GM18502 (cell line): ENCODE measurements at regions not wholly inside any gene's neighbourhood (a gene's known extent, or its start where the extent isn't known, plus 50 kb on each side); places are given as distances from the start of the nearest gene placed in this dataset.

Source experiments
- ATAC-seq: cut with Tn5 transposase; IDR thresholded peaks from one replicate; pipeline ENCODE4 v1.9.1; 2021; ENCODE audit warnings: mild to moderate bottlenecking; ENCODE audit not compliant: unreplicated experiment, poor library complexity

DNA sequence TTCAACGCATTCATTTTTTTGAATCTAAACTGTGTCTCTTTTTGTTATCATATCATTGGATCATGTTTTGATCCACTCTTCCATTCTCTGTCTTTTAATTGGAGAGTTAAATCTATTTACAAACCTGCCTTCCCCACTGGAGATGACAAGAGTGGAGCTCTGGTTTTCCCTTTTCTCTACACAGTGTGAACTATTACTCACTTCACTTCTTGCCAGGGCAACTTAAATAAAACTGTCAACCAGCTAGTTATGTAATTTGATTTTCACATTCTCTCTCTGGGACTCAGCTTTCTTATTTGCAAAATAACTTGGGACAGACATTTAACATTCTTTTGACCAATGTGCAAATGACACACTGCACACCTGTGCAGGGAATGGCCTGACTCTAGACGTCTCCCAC is 230.8 kb upstream of the CST7 start:
- ATAC-seq, result no peak

DNA sequence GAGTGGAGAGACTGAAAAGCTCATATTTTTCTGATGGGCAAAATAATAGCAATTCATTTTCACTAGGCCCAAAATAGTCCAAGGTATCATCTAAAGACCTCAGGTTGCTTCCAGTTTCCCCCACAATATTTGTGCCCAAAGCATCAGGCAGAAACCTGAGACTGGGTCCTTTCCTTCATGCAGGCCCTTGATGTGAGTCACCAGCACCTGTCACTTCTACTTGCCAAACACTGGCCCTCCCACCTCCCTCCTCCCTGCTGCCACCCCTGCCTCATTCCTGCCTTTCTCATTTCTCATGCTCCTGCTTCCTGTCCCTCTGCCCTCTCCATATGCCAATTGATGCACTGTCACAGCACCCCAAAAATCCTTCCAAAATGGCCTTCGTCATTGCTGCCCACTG is 230.4 kb upstream of the CST7 start:
- ATAC-seq, result no peak

DNA sequence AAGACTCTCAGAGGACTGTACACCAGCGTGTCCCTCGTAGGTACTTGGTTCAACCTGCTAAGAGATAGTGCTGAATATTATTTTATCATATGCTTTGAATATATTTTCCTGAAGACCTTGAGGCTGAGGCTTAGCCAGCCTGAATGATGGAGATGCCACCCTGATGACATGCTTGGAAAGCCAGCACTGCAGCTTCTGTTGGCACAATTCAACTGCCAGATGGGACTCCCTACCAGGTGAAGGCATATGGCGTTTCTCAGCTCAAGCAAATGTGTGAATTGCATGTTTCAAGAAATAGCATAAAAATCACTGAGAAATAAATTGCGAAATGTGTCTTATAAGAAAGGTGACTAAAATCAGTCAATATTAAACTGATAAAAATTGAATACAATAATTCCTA is 228.1 kb upstream of the CST7 start:
- no peak for ATAC-seq

DNA sequence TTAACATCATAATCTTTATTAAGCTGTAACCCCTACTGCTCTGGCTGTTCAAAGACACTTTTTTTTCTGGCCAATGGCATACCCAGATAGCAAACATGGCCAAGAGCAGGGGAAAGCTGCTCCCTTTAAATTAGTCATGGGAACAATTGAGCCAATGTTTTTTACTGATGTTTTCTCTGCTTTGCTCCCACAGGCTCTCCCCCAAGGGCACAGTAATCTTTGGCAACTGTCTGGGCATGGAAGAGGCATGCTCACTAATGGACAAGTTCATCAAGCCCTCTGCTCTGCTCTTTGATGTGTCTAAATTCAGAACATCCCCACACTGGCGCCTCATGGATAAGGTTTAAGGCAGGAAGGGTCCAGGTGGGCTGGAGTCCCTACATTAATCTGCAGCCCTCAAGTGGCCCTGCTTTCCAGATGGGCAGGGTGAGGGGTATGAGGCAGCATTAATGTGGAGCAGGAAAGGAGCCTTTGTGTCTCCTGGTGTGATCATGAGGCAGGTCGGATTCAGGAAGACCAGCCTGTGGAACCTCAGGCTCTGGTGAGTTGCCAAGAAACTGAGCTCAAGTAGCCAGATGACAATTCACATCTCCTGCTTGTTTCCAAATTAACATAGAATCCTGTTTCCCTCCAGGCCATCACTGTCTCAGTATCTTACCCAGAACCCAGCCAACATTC is 227.0 kb upstream of the CST7 start:
- no peak for ATAC-seq

DNA sequence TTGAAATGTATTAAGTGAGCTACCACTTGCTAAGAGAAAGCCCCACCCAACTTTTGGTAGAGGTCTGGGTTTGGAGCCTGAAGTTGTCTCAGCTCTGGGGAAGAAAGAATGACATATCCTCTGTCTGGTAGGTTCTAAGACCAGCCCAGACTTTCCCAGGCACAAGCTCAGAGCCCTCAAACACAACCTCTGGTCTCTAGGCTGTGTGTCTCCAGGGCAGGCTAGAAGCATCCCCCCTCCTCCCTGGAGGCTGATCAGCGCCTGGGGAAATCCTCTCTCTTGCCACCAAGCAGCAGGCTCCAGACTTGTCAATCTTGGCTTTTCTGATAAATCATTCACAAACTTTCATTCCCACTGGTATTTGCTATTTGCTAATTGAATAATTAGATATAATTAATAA is 226.5 kb upstream of the CST7 start:
- ATAC-seq, result no peak

DNA sequence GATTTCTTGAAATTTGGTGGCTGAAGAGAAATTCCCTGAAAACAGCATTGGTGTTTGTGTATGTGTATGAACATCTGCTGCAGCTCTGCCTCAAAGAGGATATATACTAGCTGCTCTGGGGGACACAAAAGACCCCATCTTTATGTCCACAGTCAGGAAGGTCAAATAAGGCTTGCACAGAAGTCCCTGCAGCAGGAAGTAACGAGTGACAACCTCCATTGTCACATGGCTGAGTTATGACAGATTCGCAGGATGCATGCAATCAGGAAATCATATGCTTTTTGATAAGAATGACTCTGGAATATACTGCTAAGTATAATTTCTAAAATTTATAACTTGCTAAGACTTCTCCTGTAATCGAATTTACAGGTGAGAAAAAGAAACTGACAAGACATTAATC is 225.9 kb upstream of the CST7 start:
- ATAC-seq, result no peak

DNA sequence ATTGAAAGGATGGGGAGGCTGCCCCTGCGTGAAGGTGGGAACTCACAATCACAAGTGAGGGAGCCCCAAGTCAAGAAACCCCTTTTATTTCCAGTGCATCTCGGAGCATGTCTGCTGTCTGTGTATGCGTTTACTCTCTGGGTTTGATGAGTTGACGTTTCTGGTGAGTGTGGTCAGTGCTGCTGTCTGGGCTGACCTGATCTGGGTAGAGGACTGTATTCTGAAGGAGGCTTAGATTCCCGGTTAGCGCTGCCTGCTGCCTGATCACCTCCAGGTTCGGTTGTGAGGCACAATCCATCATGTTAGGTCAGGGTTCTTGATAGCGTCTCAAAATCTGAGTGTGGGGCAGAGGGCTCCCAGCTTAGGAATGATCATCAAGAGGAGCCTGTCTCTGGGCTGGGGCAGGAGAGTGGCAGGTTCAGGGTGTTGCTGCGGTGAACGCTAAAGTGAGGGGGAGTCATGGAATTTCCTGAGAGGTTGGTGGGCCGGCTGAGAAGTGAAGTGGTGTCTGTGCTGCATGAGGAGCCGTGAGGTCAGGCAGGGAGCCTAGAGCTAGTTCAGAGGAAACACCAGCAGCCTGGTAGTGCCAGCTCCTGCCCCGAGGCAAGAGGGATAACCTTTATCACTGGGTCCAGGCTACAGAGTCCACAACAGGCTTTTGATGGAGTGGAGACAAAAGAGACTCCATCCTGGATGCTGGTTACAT is 225.3 kb upstream of the CST7 start:
- ATAC-seq, result no peak

DNA sequence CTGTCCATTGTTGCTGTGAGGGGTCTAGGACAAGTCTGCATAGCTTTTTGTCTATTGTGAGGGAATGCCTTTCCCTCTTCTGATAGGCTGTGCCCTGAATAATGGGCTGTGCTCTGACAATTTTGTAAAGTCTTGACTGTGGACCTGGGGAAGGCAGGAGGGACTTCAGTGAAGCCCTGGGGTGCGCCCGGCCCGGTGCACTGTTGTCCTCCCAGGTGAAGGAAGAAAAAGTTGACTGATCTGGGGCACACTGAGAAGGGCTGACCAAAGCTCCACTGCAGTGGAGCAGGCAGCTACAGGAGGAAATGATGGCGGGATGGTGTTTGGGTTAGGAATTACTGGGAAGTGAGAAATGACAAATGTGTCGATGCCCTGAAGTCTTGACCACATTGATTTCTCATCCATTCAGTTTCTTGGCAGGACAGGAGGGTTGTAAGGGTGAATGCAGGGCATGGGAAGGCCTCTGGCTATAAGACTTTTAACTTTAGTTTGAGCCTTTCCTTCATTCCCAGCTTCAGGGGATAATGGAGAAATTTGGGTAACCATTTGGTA is 224.0 kb upstream of the CST7 start:
- ATAC-seq, result no peak

DNA sequence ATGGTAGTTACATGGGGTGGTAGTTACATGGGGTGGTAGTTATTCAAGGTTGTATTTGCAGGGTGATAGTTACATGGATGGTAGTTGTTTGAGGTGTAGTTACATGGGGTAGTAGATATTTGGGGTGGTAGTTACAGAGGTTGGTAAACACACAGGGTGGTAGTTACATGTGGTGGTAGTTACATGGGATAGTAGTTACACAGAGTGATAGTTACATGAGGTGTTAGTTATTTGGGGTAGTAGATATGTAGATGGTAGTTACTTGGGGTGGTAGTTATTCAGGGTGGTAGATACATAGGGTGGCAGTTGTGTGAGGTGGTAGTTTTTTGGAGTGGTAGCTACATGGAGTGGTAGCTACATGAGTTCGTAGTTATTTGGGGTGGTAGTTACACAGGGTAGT is 221.3 kb upstream of the CST7 start:
- no peak for ATAC-seq

DNA sequence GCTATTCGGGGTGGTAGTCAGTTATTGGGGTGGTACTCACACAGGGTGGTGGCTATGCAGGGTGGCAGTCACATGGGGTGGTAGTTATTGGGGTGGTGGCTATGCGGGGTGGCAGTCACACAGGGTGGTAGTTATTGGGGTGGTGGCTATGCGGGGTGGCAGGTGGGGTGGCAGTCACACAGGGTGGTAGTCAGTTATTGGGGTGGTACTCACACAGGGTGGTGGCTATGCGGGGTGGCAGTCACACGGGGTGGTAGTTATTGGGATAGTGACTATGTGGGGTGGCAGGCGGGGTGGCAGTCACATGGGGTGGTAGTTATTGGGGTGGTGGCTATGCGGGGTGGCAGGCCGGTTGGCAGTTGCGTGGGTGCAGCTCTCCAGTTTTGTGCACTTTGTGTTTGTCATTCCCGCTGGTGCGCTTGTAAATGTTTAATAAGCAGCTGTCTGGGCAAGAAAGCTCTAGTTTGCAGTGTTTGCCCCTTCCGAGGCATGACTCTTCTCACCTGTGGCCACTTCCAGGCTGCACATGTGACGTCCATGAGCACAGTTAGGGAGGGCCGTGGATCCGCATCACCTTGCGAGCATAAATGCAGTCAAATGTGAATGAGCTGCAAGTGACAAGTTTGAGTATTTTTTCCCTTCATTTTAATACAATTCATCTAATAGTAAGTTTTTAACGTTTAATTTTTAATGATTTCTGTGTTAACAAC is 219.0 kb upstream of the CST7 start:
- ATAC-seq, result no peak

DNA sequence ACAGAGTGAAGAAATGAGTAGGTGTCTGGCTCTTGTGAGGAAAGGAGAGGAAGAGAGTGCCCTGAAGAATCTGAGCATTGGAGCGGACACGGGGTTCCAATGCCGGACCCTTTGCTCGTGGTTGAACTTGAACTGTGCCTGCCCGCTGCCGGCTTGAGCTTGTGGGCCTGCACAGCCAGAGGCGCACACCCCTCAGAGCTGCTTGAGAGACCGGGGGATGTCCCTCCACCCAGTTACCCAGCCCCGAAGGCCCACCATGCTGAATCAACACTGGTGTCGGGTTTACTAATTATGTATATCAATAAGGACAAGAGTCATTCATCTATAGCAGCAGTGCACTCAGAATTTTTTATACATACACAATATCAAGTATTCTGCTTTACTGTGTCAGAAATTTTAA is 218.3 kb upstream of the CST7 start:
- ATAC-seq, result no peak

DNA sequence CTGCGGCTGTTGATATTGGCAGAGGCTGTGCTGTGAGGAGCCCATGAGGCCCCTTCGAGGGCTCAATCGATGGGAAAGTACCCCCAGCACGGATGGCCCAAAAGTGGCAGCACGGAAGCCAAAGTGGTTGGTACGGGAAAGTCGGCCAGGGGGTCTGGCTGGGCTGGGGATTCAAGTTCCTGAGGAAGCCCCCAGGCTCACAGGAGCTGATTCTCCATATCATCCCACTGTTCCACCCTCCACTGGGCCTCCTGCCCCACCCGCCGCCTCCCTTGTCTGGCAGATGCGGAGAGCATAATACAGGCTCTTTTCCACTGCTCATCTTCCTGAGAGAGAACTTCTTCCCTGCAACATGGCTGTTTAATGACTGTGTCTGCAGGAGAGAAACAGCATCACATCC is 217.8 kb upstream of the CST7 start:
- no peak for ATAC-seq

DNA sequence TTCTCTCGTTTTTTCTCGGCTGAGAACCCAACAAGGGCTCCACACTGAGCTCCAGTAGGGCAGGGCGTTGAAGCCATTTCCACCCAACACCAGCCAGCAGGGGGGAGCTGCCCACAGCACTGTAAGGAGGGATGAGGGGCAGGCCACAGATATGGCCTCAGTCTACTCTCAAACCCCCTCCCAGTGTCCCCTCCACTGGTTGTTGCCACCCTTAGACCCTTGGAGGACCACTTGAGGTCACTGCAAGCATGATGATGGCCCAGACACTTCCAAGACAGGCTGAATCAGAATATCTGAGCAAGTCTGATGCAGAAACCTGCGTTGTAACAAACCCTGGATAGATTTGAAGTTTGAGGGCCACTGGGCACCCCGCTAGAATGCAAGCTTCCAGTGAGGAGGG is 217.0 kb upstream of the CST7 start:
- ATAC-seq, result no peak

DNA sequence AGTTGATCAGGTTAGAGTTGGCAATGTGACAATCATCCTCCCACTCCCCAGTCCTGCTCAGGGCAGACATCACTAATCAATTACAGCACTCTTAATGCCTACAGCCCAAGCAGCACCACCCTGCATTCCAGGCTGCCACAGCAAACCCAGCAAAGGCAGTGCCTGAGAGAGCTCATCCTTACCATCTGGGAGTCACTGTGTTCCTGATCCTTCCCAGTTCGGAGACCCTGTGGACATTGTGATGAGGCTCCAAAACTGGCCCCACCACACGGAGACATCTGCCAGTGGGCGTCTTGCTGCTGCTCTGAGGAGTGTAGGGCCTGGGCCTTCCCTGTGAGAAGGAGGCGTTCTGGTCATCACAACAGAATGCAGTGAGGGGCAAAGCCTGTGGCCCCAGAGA is 216.5 kb upstream of the CST7 start:
- no peak for ATAC-seq

DNA sequence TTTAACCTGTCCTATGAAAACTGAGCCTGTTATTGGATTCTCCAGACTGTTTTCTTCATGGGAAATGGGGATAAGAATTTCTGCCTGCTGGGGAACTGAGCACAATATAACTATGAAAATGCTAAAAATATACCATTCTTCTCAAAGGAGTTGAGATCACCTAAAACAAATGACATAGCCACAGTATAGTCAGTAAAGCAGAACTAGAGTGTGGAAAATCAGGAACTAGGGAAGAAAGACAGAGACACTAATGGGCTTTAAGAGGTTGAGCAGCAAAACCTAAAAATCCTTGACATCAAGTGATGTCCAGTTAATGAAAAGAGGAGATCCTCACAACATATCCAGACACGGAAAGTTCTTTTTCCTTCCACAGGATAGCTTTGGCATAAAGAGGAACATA is 215.7 kb upstream of the CST7 start:
- ATAC-seq, result no peak

DNA sequence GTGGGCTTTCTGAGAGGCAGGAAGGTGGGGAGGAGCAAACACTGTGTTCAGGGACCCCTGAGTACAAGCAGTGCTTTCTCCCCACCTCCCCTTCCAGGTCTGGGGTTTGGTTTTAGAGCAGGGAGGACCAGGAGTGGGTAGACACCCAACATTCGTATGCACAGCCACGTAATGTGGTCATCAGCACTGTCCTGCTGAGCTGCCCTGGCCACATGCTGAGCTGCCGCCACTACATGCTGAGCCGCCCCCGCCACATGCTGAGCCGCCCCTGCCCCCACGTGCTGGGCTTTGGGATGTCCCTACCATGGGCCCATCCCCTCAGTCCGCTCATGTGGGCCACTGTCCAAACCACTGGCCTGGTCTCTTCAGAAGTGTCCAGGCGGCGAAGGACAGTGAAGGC is 214.9 kb upstream of the CST7 start:
- ATAC-seq, result no peak

DNA sequence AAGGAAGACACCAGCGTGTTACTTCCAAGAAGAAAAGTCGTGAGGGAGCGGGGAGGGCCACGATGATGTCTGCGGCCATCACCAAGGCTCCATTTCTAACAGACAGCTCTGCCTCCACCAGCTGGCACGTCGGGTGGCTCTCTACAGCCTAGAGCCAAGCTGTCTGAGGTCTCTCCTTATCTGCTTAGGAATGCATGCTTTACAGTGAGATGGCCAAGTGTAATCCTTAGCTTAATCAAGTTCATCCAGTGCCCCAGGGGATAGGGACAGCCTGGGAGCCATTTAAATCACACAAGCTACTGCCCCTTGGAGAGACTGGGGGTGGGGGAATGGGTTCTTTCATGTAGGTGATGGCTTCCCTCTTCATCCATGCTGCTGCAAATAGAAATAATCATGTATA is 213.8 kb upstream of the CST7 start:
- ATAC-seq, result no peak

DNA sequence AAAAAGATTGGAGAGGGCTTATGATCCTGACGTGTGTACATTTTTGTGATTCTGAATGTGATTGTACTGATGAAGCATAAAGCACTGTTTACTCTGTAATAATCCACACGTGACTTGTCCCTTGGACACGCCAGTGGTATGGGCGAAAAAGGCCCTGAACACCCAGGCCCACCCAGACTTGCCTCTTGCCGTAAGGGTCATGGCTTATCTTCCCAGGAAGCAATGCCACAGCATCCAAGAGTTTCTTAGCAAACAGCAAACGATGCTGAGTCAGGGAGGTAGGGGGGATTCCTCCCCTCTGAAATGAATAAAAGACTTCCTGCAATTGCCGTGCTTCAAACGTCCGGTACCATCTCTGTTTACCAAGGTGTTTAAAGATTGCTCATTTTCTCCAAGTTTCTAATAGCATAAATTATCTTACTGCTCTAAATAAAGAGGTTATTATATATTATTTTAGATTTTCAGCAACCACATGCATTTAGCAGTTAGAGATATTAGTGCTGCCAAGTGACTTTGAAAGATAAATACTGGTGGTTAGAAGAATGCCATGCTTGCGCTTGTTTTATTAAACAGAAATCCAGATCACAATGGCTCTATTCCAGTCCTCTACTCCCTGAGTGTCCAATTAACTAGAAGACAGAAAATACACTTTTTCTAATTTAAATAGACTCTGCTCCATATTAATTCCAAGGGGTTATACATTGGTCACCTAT is 212.8 kb upstream of the CST7 start:
- ATAC-seq, result no peak

DNA sequence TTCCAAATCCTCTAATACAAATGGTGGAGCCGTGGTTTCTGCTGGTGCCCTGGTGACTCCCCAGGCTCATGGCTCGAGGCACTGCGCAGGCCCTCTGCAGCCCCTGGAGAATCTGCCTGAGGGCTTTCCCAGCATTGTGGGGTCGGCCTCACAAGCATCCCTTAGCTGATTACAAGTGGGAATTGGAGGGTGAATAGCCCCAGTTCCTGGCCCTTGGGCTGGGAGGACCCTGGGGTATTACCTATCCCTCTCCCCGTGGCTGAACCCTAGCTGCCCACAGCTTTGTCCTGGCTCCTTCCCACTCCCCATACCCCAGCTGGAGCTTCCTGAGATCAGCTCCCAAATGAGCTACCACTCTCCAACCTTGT is 212.2 kb upstream of the CST7 start:
- no peak for ATAC-seq

DNA sequence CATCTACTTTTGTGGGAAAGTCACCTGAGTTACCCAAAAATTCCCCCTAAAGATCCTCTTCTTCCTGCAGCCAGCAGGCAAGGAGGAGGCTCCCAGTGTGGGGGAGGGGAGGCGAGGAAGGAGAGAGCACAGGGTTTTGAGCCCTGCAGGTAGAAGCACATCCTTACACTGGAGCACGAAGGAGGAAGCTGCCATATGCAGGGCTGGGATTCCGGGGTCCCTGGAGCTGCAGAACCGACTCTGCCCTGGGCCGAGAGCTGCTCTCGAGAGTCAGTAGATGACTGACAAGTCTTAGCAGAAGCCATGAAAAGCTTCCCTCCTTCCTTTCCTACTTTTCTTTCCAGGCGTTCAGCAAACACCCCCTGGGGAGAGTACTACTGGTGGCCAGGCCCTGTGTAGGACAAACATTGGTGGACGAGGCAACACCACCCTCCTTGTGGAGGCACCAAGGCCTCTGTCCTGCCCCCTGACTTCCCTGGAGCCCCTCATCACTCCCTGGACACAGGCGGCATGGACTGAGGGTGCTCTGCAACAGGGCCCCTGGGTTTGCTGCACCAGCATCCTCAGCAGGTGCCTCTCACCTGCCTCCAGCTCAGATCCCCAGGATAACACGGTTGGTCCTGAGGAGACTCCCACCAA is 211.7 kb upstream of the CST7 start:
- no peak for ATAC-seq
